GM10248 (cell line): ENCODE measurements at regions not wholly inside any gene's neighbourhood (a gene's known extent, or its start where the extent isn't known, plus 50 kb on each side); places are given as distances from the start of the nearest gene placed in this dataset.

Experiments
- CTCF ChIA-PET: fragments of 300-600 bp; sonication (Branson Sonifier 250); formaldehyde crosslinking; extraction: SDS; loops from one replicate; lab custom pipeline; 2021; ENCODE audit warnings: antibody characterized with exemption; lab: Yijun Ruan, JAX
- POLR2A ChIA-PET: fragments of 350-650 bp; sonication (Branson Sonifier 250); formaldehyde crosslinking; extraction: SDS; loops from one replicate; lab custom pipeline; 2020; ENCODE audit warnings: antibody characterized with exemption; lab: Yijun Ruan, JAX
- DNase-seq: peaks from one replicate; pipeline ENCODE4 v3.0.0; 2012; ENCODE audit errors: extremely low spot score
- TF ChIP-seq, protein P1 (sequence below): IDR thresholded peaks from 2 replicates; pipeline ENCODE4 v1.5.1; 2012; ENCODE audit warnings: mild to moderate bottlenecking, low read depth; ENCODE audit errors: extremely low read depth, missing control alignments, control extremely low read depth

DNA sequence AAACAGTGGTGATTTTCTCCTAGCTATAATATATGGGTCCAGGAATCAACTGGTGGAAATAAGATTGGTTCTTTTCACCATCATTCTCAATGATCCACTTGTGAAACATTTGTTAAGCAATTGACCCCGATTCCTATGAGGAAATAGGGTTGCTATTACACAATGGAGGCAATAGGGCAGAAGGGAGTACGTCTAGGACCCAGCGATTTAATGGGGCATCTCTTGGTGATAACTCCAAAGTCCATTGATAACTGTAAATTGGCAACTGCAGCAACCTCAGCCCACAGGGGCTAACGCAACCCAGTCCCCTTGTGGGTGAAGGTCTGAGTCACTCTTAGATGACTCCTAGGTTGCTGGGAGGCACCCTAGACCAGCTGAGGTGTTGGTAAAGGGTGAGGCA is 62.5 kb upstream of the BARHL2 start:
- ChIA-PET CTCF (interaction anchor here (1.8 kb wide), 1 partner anchor 386 kb away, joined by 5 read pairs; no protein-coding TSS in a partner anchor), POLR2A (no interaction called here)
- no peak for DNase-seq
- TF ChIP-seq, protein P1, sequence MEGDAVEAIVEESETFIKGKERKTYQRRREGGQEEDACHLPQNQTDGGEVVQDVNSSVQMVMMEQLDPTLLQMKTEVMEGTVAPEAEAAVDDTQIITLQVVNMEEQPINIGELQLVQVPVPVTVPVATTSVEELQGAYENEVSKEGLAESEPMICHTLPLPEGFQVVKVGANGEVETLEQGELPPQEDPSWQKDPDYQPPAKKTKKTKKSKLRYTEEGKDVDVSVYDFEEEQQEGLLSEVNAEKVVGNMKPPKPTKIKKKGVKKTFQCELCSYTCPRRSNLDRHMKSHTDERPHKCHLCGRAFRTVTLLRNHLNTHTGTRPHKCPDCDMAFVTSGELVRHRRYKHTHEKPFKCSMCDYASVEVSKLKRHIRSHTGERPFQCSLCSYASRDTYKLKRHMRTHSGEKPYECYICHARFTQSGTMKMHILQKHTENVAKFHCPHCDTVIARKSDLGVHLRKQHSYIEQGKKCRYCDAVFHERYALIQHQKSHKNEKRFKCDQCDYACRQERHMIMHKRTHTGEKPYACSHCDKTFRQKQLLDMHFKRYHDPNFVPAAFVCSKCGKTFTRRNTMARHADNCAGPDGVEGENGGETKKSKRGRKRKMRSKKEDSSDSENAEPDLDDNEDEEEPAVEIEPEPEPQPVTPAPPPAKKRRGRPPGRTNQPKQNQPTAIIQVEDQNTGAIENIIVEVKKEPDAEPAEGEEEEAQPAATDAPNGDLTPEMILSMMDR: no peak

DNA sequence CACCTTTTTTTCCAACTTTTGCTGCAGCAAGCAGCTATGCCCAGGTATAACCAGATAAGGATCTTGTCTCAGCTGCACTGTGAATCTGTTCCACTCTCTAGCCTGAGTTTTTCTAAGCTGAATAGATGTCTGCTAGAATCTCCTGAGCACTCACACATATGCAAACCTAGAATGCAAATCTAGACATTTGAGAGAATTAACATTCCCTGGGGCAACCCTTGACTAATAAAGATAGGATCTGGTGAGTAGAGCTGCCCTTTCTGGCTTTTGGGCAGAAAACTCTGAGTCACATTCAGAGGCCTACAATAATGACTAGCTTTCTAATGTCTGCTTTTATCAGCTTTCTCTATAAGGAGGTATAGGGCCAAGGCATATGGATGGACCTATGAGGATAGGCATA is 61.4 kb upstream of the BARHL2 start:
- TF ChIP-seq, protein P1: no peak
- ChIA-PET CTCF (interaction anchor here (1.2 to 2.7 kb wide), 4 partner anchors 11 to 387 kb away, joined by 3 to 8 read pairs (median 4); no protein-coding TSS in a partner anchor), POLR2A (no interaction called here)
- DNase-seq: no peak

DNA sequence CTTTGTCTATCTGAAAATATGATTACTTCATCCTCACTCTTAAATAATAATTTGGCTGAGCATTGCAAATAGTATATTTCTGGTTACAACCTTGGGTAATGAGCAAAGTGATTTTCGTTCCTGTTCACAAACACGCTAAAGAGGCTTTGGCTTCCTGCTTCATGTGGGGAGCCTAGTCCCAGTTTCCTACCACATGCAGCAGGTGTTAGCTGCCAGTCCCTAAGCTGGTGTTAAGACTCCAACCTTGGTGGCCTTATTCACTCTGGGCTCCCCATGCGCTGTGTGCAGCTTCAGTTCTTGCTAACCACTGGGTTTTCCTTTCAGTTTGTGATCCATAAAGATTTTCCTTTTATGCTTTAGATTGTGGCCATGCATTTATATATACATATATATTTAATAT is 56.7 kb upstream of the BARHL2 start:
- no peak for DNase-seq
- POLR2A ChIA-PET: no interaction called here
- TF ChIP-seq, protein P1: no peak
- CTCF ChIA-PET: no interaction called here

DNA sequence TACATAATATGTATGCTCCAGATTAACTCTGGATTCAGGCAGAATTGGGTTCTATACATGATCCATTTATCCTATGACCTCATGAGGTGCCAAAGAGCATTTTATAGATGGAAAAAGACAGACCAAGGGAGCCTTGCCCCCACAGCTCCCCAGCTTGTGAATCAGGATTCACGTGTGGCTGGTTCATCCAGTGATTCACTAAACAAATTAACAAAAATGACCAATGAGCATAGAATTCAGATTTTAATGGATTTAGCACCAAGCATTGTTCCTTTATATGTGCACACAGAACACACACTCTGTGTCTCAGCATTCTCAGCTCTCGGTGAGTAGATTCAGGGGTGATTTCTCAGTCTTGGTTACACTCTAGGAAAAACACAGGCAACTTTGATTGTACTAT is 51.7 kb upstream of the BARHL2 start:
- DNase-seq: no peak
- ChIA-PET POLR2A (no interaction called here), CTCF (interaction anchor here (1.2 to 2.2 kb wide), 2 partner anchors 9 to 16 kb away, joined by 3 to 8 read pairs; no protein-coding TSS in a partner anchor)
- TF ChIP-seq, protein P1: no peak

DNA sequence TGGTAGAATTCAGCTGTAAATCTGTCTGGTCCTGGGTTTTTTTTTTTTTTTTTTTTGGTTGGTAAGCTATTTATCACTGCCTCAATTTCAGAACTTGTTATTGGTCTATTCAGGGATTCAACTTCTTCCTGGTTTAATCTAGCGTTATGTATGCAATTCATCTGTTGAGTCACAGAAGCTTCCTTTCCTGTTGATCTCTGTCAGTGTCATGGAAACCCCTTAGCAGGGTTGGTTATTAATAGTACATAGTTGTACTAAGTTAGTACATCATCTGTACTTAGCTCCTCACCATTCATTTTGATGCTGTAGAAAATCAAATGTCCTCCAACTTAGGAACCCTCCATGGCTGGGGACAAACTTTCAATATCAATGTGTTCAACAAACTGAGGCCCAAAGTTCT is 51.0 kb upstream of the BARHL2 start:
- ChIA-PET CTCF (interaction anchor here (0.9 to 2.2 kb wide), 4 partner anchors 10 to 398 kb away, joined by 3 to 8 read pairs (median 4); no protein-coding TSS in a partner anchor), POLR2A (no interaction called here)
- TF ChIP-seq, protein P1: no peak
- no peak for DNase-seq
